NCI-H1417 (cell line): ENCODE measurements at regions not wholly inside any gene's neighbourhood (a gene's known extent, or its start where the extent isn't known, plus 50 kb on each side); places are given as distances from the start of the nearest gene placed in this dataset.

ENCODE experiments used
- DNase-seq, 3 experiments: peaks; one replicate each; lab custom pipeline; 2025; lab: John Stamatoyannopoulos, UW

DNA sequence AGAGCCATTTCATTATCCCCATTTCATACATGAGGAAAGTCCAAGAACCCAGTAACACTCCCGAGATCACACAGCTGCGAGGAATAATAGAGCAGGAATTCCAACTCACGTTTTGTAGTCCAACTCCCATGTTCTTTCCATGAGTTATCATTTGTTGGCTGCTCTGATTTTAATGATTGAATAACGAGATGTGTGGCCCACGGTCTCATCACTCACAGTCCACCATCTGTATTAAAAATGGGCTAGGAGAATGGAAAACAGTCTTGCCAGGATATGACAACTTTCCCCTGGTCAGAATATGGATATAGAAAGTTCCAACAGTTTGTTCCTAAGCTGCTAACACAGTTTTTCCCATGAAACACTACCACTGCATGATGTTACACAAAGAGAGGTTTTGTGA, 147.5 kb downstream of the METTL4 start:
- no peak for DNase-seq

DNA sequence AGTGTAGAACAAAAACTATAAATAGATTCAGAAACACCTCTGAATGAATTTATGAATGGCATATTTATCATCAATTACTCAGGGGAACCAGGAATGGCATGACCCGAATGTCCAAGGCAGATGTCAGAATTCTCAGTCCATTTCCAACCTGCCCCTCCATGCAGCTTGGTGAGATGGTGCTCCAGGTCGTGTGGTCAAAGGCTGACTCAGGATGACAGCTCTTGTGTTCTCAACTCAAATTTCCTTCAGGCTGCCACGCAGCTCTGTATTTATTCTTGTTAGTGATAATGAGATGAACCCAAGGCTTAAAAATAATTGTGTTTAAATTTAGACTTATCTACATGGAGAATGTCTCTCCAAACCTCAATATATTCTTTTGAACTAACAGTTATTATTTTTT, 146.9 kb downstream of the METTL4 start:
- DNase-seq = no peak

DNA sequence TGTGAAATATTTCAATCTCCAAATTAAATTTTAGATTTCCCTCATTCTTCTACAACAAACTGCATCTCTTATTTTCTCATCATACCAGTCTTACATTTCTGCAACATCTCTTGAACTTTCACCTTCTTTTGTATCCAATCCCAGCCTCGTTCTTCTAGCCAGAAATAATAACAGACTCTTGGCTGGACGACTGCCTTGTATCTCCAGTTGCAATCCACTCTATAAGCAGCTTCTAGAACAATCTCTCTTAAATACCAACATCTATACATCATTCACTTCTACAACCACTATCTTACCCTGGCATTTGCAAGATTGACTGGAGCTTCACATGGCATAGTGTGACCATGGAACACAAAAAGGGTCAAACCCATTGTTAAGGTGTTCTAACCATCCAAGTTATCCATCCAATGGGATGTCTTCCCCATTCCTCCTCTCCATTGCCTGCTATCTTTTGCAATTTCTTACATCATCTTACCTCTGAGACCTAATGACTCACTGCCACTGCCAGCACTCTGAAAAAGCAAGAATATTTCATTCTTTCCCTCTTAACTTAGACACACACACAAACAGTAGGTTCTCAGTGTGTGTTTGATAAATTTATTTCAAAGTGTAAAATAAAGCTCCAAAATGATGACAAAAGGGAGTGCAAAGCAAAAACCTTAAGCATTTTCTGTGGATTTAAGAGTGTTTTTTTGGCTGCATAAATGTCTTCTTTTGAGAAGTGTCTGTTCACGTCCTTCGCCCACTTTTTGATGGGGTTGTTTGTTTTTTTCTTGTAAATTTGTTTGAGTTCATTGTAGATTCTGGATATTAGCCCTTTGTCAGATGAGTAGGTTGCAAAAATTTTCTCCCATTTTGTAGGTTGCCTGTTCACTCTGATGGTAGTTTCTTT, 145.6 kb downstream of the METTL4 start:
- DNase-seq = no peak

DNA sequence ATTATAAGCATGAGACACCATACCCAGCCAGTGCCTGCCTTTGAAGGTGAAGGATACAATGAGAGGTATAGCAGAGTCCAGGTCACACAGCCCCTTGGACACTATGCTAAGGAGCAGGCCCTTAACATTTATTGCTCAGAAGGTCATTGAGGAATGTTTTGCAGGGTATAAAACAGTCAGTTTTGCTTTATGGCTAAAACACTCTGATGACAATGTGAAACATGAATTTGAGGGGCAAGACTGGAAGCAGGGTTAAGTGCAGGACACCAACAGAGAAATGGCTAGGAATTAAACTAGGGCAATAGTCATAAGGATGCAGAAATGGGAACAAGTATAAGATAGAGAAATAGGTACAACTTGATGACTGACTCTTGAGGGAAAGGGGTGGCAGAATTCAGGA, 141.1 kb downstream of the METTL4 start:
- no peak for DNase-seq

DNA sequence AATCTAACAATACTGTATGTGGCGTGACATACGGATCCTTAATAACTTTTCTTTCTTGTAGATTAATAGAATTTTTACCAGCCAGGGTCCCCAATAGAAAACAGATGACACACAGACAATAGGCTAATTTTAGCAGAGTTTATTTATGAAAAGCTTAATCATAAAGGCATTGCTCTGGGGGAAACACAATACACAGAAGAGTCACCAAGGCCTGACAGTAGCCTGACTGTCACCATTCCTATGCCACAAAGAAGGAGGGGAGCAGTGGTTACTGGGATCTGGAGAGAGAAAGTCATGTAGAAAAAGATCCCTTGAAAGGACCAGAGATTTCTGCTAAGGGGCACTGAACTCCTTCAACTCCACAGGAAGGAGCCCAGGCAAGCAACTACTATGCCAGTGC, 139.5 kb downstream of the METTL4 start:
- DNase-seq = no peak

DNA sequence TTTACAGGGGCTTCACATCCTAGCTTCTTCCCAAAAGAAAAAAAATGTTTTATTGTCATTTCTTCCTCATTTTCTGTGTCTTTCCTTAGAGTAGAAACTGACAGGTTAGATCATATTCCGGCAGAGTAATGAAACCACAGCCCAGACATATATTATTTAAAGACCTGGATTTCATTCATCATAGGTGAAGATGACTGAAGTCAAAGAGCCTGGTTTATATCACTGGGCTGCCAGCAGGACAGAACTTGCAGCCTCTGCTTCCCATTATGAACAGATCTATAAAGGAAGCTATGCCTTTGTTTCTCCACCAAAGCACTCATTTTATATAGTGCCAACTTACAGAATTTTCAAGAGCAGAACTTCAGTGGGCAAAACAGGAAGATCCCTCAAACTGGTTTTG, 137.9 kb downstream of the METTL4 start:
- DNase-seq = no peak

DNA sequence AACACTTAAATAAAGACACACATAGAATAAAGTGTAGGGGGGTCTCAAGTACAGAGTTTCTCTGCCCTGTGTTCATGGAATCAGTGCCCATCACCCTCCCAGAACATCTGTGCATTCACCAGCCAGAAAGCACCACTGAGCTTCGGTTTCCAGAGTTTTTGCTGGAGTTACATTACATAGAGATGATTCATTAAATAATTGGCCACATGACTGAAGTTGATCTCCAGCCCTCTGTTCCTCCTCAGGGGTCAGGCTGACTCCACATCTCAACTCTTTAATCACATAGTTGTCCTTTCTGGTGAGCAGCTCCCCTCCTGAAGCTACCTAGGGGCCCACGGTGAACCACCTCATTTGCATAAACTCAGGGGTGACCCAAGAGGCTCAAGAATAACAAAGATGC, 129.8 kb downstream of the METTL4 start:
- no peak for DNase-seq

DNA sequence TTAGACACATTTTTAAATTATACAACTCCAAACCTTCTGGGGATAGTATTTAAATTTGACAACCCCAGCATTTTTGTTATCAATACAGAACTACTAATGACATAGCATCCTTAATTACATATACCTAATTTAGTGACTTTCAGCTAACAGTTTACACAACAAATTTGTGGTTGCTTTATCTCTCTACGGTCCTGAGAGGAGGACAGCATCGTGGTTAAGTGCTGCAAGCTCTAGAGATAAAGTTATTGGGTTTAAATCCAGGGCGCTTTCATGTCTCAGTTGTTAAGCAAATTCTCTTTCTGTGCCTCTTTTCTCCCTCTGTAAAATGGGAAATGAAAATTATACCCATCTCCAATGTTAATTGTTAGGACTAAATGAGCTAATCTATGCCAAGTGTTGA, 129.3 kb downstream of the METTL4 start:
- no peak for DNase-seq

DNA sequence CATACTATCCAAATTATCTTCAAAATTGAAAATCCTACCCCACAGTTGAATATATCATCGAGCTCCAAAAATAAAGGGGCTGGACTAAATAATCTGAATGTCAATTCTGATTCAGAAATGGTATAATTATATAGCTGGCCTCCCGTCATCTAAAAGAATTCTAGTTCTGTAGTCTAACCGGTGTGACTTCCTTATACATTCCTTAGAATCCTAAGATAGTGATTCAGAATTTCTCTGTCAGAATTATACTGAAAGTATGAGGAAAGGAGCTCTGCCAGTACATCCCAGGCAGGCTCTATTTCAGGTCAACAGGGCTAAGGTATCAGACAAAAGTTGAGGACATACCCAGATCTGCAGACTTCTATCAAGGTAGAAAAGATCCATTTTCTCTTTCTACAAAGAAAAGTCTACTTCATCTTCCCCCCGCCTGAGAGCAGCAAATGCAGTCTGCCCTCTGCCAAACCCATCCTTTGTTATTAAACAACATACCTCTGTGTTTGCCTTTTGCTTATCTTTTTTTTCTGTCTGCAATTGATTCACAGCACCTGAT, 128.5 kb downstream of the METTL4 start:
- no peak for DNase-seq

DNA sequence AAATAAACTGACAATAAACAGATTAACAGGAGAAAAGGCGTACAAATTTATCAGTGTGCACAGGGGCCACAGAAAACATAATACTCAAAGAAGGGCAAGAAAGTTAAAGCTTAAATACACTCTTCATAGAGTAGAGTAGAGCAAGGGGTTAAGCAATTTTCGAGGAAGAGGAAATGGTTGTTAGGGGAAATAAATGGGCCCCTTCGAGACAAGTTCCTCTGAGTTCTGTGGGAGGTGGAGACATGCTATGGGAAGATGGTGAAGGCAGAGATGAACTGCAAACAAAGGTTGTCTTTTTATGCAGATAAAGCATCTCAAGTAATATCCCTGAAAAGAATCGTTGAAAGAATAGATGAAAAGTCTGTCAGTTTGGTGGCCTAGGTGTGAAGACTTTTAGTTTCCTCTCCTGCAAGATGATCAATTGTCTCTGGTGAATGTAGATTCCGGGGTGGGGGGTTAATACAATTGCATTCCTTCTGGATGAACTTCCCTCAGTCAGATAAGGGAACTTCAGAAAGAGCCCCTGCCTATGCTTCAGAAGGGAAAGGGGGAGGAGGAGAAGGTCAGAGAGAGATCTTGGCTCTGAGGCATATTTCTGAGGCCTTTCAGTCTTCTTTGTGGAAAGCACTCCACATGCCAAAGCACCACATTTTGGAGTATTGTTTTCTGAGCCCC, 127.0 kb downstream of the METTL4 start:
- DNase-seq = no peak

DNA sequence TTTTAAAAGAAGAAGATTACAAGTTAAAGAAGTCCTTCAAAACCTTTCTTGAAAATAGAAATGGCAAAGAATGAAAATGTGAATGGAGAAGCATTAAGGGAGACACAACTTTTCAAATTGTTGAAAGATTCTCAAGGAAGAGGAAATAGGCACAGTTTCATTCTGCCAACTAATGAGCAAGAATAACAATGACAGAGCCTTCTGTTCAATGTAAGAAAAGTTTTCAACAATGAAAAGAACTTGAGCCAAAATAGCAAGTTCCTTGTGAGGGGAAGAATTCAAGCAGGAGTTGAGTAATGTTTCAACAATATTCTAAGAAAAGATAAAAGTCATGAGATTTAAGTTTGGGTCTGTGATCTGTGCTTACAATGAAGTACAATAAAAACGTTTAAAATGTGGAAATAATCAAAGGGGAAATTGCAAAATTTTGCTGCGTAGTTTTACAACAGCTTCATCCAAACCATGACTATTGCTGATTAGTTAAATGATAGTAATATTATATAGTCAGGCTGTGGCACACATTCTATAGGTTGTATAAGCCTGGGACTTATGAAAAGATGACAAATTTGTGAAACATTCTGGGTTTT, 122.6 kb downstream of the METTL4 start:
- DNase-seq = no peak

DNA sequence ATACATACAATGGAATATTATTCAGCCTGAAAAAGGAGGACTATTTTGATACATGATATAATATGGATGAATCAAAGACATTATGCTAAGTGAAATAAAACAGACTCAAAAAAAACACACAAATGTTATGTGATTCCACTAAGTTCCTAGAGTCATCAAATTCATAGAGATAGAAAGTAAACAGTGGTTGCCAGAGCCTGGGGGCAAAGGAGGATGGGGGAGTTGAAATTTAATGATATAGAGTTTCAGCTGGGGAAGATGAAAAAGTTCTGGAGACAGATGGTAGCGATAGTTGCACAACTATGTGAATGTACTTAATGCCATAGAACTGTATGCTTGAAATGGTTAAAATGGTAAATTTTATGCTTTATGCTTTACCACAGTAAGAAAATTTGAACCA, 119.7 kb downstream of the METTL4 start:
- DNase-seq = no peak

DNA sequence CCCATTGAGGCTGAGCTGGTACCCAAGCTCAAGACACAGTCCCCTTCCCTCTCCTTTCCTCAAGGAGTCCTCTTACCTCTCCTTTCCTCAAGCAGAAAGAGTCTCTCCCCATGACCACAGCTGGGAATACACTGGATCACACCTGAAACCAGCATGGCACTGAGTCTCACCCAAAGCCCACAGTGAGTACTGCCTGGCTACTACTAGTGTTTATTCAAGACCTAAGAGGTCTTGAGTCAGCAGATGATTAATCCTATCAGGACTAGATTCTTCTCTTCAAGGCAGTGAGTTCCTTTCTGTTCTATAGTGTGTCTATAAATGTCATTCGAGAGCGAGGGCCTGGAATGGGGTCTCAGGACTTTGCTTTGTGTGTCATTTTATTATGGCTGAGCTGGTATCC, 111.4 kb downstream of the METTL4 start:
- no peak for DNase-seq

DNA sequence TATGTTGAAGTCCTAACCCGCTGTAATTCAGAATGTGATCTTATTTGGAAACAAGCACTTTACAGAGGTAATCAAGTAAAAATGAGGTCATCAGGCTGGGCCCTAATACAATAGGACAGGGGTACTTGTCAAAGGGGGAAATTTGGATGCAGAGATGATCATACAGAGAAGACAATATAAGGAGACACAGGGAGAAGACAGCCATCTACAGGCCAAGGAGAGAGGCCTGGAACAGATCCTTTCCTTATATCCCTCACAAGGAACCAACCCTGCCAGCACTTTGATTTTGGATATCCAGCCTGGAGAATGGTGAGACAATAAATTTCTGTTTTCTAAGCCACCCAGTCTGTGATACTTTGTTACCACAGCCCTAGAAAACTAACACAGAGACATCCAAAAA, 104.3 kb downstream of the METTL4 start:
- DNase-seq = no peak

DNA sequence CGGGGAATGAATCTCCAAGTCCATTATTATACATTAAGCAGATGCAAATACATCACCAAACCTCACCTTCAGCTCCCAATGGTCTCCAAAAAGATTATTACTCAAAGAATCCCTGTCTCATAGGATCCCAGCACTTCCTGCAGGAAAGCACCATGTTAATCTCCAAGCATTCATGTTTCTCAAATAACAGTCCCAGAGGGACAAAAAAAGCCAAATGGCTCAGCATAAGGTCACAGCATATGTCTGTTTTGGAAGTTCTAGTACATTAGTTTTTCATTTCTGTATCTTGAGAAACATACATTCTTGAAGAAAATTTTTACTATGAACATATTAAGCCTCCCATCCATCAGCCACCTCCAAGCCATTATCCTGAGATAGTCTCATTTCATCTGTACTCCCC, 103.3 kb downstream of the METTL4 start:
- no peak for DNase-seq

DNA sequence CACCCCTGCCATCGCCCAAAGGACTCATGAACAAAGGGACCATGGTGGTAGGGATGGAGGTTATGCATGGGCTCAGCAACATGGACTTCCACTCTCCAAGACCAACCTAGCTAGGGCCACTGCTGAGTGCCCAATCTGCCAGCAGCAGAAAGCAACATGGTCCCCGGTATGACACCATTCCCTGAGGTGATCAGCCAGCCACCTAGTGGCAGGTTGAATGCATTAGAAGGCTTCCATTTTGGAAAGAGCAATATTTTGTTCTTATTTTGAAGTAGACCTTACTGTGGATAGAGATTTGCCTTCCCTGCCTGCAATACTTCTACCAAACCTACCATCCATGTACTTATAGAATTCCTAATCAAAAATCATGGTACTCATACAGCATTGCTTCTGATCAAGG, 99.8 kb downstream of the METTL4 start:
- DNase-seq = no peak

DNA sequence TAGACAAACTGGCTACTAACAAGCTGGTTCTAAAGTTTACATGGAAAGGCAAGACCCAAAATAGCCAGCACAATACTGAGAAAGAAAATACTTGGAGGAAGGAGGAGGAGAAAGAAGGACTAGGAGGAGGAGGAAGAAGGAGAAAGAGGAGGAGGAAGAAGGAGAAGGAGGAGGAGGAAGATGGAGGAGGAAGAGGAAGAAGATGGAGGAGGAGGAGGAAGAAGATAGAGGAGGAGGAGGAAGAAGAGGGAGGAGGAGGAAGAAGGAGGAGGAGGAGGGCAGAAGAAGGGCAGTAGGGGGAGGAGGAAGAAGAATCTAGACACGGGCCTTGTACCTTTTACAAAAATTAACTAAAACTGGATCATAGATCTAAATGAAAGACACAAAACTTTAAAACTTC, 92.6 kb downstream of the METTL4 start:
- no peak for DNase-seq

DNA sequence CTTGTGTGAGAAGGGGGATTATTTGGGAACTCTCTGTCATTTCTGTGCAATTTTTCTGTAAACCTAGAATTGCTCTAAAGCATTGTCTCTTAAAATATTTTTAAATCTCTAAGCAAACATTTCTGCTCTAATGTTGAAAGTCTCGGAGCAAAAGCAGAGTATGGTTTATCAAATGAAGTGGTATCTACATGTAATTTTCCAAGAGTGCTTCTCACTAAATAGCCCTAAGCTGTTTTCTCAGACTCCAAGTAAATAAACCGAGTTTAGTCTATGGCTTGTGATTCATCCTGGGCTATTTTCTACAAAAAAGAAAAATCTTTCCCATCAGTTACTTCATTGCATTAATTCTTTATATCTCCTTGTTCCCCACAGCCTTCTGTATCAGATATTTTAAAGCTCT, 90.8 kb downstream of the METTL4 start:
- DNase-seq = no peak

DNA sequence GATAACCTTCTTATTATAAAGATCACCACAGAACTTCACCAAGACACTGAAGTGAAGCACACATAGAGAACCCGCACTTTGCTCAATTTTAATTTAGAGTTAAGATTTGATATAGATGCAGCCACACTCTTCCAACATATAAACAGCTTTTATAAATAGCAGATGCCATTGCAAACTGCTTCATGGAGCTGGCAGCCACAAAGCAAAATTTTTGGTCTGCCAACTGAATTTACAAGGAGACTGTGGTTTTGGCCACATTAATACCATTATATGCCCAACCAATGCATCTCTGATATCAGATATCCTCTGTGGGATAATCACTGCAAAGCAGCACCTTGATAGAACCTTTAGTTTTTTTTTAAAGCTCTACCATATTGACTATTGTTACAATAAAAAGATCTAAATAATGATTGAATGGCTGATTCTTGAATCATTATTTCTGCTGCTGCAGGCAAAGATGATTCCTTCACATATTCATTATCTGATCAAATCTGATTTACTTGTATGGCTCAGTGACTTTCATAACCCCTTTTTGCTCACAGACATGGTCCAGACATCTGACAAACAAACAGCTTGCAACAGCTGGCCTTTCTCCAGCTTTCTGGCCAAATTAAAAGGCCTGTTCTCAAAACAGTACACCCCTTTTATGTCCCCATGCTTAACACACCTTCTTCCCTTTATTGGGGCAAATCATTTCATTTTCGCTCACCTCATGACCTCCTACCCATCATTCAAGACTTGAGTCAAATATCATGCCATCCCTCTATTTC, 88.4 kb downstream of the METTL4 start:
- no peak for DNase-seq

DNA sequence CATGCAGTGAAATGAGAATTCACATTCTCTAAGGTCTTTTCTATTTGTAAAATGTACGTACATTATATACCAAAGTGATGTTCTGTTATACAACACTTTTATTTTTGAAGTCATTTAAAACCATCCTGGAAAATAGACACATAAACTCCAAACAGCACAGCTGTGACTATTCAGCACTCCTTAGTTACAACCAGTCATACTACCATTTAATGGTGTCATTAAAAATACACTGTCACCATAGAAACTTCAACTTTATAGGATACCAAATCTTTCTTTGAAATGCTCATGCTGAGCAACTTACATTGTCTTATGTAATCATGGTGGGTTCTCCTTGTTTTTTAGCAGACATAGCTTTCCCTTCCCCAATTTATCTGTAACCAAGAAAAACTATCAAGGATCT, 85.3 kb downstream of the METTL4 start:
- no peak for DNase-seq

DNA sequence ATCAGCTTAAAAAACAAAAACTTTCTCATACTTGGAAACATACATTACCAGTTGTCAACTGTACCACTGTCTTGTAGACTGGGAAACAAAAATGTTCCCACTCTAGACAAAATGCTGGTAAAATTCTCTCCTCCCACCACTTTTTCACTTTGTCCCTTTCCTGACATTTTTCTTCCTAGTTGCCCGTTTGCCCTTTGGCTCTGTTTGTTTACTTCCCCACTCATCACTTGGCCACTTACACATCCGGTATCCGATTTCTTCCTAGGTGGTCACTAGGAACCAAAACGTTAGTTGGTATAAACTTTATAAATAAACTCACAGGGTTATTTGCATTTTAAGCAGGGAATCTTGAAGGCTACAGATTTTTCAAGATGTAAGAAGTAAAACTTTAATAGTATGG, 84.9 kb downstream of the METTL4 start:
- DNase-seq = no peak
